ENCODE measurements at regions not wholly inside any gene's neighbourhood (a gene's known extent, or its start where the extent isn't known, plus 50 kb on each side); places are given as distances from the start of the nearest gene placed in this dataset.
"Not testable (repeated sequence)": the region's sequence is repeated elsewhere in the genome, so short reads cannot be mapped to it uniquely, and the experiment has no call there.

- H3K27ac ChIP-seq (ENCODE audit: low read depth, low read length); H3K9me3 ChIP-seq (ENCODE audit: control insufficient read depth, low read length); H3K9me3 Mint-ChIP-seq; H3K4me3 ChIP-seq (ENCODE audit: low read length); DNase-seq; H3K36me3 Mint-ChIP-seq (ENCODE audit: low read depth); H3K9ac ChIP-seq (ENCODE audit: extremely low read depth, low read length, poor library complexity, severe bottlenecking); H3K4me3 Mint-ChIP-seq; H3K4me1 ChIP-seq (ENCODE audit: control insufficient read depth, insufficient read depth, low read length); H3K4me1 Mint-ChIP-seq; H3K27me3 Mint-ChIP-seq (ENCODE audit: insufficient read depth); H3K36me3 ChIP-seq (ENCODE audit: control insufficient read depth, insufficient read depth, low read length); H3K27me3 ChIP-seq (ENCODE audit: control insufficient read depth, insufficient read depth, low read length, poor library complexity, severe bottlenecking); H3K27ac Mint-ChIP-seq: not testable (repeated sequence)
- 29 to 88% methylated on average over 1 to 3 of the region's 4 CpGs for whole genome bisulfite sequencing, 2 experiments (ENCODE audit: insufficient coverage in 1 of 2, insufficient read length in 1 of 2)
- peak; percentile 65 for TF ChIP-seq CTCF (conservative IDR thresholded peaks at IDR 0.05)
Observed at GRCh38 chr1:221857094-221857444, 115.2 kb upstream of the DUSP10 start.

GRCh38 chr1:221856228-221857093 lies 114.6 kb upstream of the DUSP10 start:
- Histone ChIP-seq H3K27ac (ENCODE audit: low read depth, low read length) (no peak overlapping the region), H3K36me3 (ENCODE audit: control insufficient read depth, insufficient read depth, low read length) (no peaks in the 10 kb centered on the region), H3K4me3 (ENCODE audit: low read length) (no peak overlapping the region), H3K9ac (ENCODE audit: extremely low read depth, low read length, poor library complexity, severe bottlenecking) (no peak overlapping the region), H3K27me3 (ENCODE audit: control insufficient read depth, insufficient read depth, low read length, poor library complexity, severe bottlenecking) (no peaks in the 10 kb centered on the region), H3K9me3 (ENCODE audit: control insufficient read depth, low read length) (peaks cover 4% of the 10 kb centered on the region), H3K4me1 (ENCODE audit: control insufficient read depth, insufficient read depth, low read length) (no peaks in the 10 kb centered on the region)
- Mint-ChIP-seq H3K36me3 (ENCODE audit: low read depth) (no peaks in the 10 kb centered on the region), H3K27ac (no peak overlapping the region), H3K4me1 (no peaks in the 10 kb centered on the region), H3K4me3 (no peak overlapping the region), H3K27me3 (ENCODE audit: insufficient read depth) (no peaks in the 10 kb centered on the region), H3K9me3 (no peaks in the 10 kb centered on the region)
- 80 to 98% methylated on average over 1 to 2 of the region's 3 CpGs for WGBS, 2 experiments (ENCODE audit: insufficient coverage in 1 of 2, insufficient read length in 1 of 2)
- no peak for TF ChIP-seq CTCF (conservative IDR thresholded peaks at IDR 0.05)
- no peak for DNase-seq

- no peak overlapping the region for H3K27ac Mint-ChIP-seq
- H3K27me3 ChIP-seq (ENCODE audit: control insufficient read depth, insufficient read depth, low read length, poor library complexity, severe bottlenecking): no peaks in the 10 kb centered on the region
- 87 to 100% methylated on average over 1 to 2 of the region's 2 CpGs for WGBS, 2 experiments (ENCODE audit: insufficient coverage in 1 of 2, insufficient read length in 1 of 2)
- H3K4me1 ChIP-seq (ENCODE audit: control insufficient read depth, insufficient read depth, low read length): no peaks in the 10 kb centered on the region
- H3K4me1 Mint-ChIP-seq: peaks cover 8% of the 10 kb centered on the region
- no peak overlapping the region for H3K4me3 ChIP-seq (ENCODE audit: low read length)
- H3K9me3 ChIP-seq (ENCODE audit: control insufficient read depth, low read length): peaks cover 4% of the 10 kb centered on the region
- no peak overlapping the region for H3K27ac ChIP-seq (ENCODE audit: low read depth, low read length)
- H3K4me3 Mint-ChIP-seq: no peak overlapping the region
- no peaks in the 10 kb centered on the region for H3K27me3 Mint-ChIP-seq (ENCODE audit: insufficient read depth)
- H3K9me3 Mint-ChIP-seq: no peaks in the 10 kb centered on the region
- H3K36me3 Mint-ChIP-seq (ENCODE audit: low read depth): no peaks in the 10 kb centered on the region
- H3K36me3 ChIP-seq (ENCODE audit: control insufficient read depth, insufficient read depth, low read length): no peaks in the 10 kb centered on the region
- no peak for DNase-seq
- no peak for TF ChIP-seq CTCF (conservative IDR thresholded peaks at IDR 0.05)
- no peak overlapping the region for H3K9ac ChIP-seq (ENCODE audit: extremely low read depth, low read length, poor library complexity, severe bottlenecking)
Observed at GRCh38 chr1:221855156-221855555, 113.3 kb upstream of the DUSP10 start.
